ENCODE measurements at regions not wholly inside any gene's neighbourhood (a gene's known extent, or its start where the extent isn't known, plus 50 kb on each side); places are given as distances from the start of the nearest gene placed in this dataset.

DNA sequence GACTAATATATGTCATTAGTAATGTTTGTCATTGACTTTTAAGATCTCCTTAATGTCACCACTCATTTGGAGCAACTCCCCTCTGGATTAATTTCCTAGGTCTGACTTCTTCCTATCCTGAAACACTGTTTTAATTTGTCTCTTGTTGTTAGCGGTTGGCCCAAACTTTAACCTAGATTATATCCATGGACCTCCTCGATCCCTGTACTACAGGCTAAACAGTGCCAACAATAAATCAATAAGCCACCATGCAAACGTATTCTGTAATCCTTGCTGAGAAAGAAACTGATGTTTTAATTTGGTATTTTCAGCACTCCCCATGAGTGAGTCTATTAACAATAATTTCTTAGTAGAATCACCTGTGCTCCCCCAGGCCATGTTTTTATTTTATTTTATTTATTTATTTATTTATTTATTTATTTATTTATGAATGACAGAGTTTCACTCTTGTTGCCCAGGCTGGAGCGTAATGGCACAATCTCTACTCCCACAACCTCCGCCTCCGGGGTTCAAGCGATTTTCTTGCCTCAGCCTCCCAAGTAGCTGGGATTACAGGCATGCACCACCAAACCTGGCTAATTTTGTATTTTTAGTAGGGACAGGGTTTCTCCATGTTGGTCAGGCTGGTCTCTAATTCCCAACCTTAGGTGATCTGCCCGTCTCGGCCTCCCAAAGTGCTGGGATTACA is 204.1 kb downstream of the IL15 start:
- DNase-seq (ENCODE audit: extremely low read depth, insufficient read length), result no peak
- Histone ChIP-seq H3K4me3 (replicated peaks; ENCODE audit: low read depth, low read length) (no peak overlapping the region), H3K27me3 (replicated peaks; ENCODE audit: control insufficient read depth, insufficient read depth, low read length) (no peaks in the 10 kb centered on the region), H3K36me3 (ENCODE audit: control insufficient read depth, insufficient read depth, low read length) (no peaks in the 10 kb centered on the region)
- TF ChIP-seq, protein P1, sequence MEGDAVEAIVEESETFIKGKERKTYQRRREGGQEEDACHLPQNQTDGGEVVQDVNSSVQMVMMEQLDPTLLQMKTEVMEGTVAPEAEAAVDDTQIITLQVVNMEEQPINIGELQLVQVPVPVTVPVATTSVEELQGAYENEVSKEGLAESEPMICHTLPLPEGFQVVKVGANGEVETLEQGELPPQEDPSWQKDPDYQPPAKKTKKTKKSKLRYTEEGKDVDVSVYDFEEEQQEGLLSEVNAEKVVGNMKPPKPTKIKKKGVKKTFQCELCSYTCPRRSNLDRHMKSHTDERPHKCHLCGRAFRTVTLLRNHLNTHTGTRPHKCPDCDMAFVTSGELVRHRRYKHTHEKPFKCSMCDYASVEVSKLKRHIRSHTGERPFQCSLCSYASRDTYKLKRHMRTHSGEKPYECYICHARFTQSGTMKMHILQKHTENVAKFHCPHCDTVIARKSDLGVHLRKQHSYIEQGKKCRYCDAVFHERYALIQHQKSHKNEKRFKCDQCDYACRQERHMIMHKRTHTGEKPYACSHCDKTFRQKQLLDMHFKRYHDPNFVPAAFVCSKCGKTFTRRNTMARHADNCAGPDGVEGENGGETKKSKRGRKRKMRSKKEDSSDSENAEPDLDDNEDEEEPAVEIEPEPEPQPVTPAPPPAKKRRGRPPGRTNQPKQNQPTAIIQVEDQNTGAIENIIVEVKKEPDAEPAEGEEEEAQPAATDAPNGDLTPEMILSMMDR (IDR thresholded peaks at IDR 0.05; ENCODE audit: insufficient read depth, low read length, poor library complexity, severe bottlenecking), result no peak

DNA sequence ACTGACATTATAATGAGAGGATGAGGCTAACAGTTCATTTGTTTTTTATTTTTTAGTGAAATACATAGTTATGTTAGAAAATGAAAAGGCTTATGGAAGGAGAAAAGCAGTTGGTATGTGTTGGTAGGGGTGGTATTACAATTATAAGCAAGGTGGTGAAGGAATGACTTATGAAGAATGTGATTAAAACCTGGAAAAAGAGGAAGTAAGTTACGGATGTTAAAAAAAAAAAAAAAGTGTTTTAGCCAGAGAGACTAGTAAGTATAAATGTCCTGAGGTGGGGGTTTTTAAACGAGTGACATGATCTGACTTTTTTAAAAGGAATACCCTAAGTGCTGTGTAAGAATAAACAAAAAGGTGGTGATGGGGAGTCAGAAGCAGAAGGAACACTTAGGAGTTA is 206.8 kb downstream of the IL15 start:
- no peaks in the 10 kb centered on the region for H3K36me3 ChIP-seq (ENCODE audit: control insufficient read depth, insufficient read depth, low read length)
- TF ChIP-seq, protein P1 (IDR thresholded peaks at IDR 0.05; ENCODE audit: insufficient read depth, low read length, poor library complexity, severe bottlenecking), result no peak
- no peak overlapping the region for H3K4me3 ChIP-seq (replicated peaks; ENCODE audit: low read depth, low read length)
- no peak for DNase-seq (ENCODE audit: extremely low read depth, insufficient read length)
- H3K27me3 ChIP-seq (replicated peaks; ENCODE audit: control insufficient read depth, insufficient read depth, low read length), result no peaks in the 10 kb centered on the region

DNA sequence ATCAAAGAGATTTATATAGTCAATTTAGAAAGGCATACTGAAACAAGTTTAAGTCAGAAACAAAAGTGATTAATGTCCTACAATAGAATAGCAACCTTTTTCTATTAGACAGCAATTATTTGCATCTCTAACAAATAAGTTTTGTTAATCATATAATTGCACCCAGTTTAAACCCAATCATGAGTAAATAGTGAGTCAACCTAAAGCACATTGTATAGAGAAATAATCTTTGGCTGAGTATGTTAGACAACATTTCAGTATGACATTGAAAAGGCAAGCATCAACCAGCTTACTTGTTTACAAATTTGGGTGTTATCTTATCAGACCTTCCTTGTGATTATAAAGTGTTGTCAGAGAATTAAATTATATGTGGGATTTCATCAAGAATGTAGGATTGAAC is 209.5 kb downstream of the IL15 start:
- no peaks in the 10 kb centered on the region for H3K36me3 ChIP-seq (ENCODE audit: control insufficient read depth, insufficient read depth, low read length)
- DNase-seq (ENCODE audit: extremely low read depth, insufficient read length), result no peak
- H3K27me3 ChIP-seq (replicated peaks; ENCODE audit: control insufficient read depth, insufficient read depth, low read length), result no peaks in the 10 kb centered on the region
- no peak overlapping the region for H3K4me3 ChIP-seq (replicated peaks; ENCODE audit: low read depth, low read length)
- TF ChIP-seq, protein P1 (IDR thresholded peaks at IDR 0.05; ENCODE audit: insufficient read depth, low read length, poor library complexity, severe bottlenecking), result no peak

DNA sequence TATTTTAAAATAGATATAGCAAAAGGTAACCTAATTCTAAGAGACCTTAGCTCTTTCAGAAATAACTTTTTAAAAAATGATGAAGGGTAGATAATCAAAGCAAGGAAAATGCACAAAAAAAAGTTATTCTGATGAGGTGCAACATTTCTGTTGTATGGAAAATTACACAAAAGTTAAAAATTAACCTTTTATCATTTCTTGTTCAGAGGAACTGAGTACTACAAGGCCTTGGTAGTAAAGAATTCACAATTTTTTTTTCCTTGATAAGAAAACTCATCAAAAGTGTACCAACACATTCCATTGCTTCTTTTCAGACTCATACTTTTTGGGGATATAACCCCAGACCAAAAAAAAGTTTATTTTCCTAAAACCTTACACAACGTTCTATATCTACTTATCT is 213.0 kb downstream of the IL15 start:
- TF ChIP-seq, protein P1 (IDR thresholded peaks at IDR 0.05; ENCODE audit: insufficient read depth, low read length, poor library complexity, severe bottlenecking), result no peak

DNA sequence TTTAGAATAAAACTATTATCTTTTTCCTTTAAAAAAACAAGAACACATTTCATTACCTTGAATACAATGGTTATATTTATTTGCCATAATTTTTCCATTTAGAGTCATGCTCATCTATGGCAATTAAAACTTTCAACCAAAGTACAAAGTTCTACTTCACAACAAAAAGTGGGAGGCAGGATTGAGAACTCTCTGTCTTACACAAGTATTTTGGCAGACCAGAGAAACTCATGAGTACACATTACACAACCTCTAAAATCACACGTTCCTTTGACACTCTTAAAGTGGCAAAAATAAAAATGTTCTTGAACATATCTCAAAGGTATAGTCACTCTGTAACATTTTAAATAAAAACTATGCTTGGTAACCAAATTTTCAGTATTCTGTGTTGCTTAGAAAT is 213.4 kb downstream of the IL15 start:
- TF ChIP-seq, protein P1 (IDR thresholded peaks at IDR 0.05; ENCODE audit: insufficient read depth, low read length, poor library complexity, severe bottlenecking), result no peak
- Histone ChIP-seq H3K4me3 (replicated peaks; ENCODE audit: low read depth, low read length) (no peak overlapping the region), H3K27me3 (replicated peaks; ENCODE audit: control insufficient read depth, insufficient read depth, low read length) (no peaks in the 10 kb centered on the region), H3K36me3 (ENCODE audit: control insufficient read depth, insufficient read depth, low read length) (no peaks in the 10 kb centered on the region)
- DNase-seq (ENCODE audit: extremely low read depth, insufficient read length), result no peak

More for the DNA sequence above, 213.0 kb downstream of the IL15 start:
- H3K4me3 ChIP-seq (replicated peaks; ENCODE audit: low read depth, low read length), result no peak overlapping the region
- DNase-seq (ENCODE audit: extremely low read depth, insufficient read length), result no peak
- no peaks in the 10 kb centered on the region for H3K36me3 ChIP-seq (ENCODE audit: control insufficient read depth, insufficient read depth, low read length)
- no peaks in the 10 kb centered on the region for H3K27me3 ChIP-seq (replicated peaks; ENCODE audit: control insufficient read depth, insufficient read depth, low read length)

Data from GM06990 (cell line).